Testis (tissue), 2 donors: ENCODE measurements at regions not wholly inside any gene's neighbourhood (a gene's known extent, or its start where the extent isn't known, plus 50 kb on each side); places are given as distances from the start of the nearest gene placed in this dataset.

Source experiments
- POLR2A ChIP-seq: fragments of 450-650 bp; IDR thresholded peaks from one replicate; pipeline ENCODE4 v1.6.1; 2017; ENCODE audit warnings: antibody characterized with exemption, mild to moderate bottlenecking, moderate library complexity
- TF ChIP-seq, protein P1 (sequence below), 3 experiments: fragments of 450-650 bp in 2 of 3; fragments of 200-600 bp in 1 of 3; sonication (generic) in 1 of 3; IDR thresholded peaks; one replicate each; pipeline ENCODE4 v1.5.1; 2016 to 2019; ENCODE audit warnings: antibody characterized with exemption in 3 of 3, mild to moderate bottlenecking in 2 of 3, moderate library complexity in 1 of 3

DNA sequence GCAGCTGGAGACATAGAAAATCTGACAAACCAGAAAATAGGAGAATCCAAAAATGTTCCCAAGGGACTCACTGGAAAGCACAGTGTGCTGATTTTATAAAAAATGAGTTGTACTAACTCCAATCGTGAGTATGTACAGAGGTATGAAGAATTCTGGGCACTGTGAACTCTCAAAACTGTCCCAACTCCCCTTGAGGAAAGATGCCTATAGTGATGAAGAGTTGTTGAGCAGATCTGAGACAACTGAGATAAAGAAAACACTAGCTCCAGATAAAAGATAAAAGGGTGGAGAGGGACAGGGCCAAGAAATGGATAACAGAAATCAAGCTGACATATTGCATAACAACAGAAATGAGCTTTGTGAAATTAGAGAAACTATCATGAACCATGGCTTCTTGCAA lies 481.4 kb downstream of the MAFB start:
- TF ChIP-seq, protein P1, sequence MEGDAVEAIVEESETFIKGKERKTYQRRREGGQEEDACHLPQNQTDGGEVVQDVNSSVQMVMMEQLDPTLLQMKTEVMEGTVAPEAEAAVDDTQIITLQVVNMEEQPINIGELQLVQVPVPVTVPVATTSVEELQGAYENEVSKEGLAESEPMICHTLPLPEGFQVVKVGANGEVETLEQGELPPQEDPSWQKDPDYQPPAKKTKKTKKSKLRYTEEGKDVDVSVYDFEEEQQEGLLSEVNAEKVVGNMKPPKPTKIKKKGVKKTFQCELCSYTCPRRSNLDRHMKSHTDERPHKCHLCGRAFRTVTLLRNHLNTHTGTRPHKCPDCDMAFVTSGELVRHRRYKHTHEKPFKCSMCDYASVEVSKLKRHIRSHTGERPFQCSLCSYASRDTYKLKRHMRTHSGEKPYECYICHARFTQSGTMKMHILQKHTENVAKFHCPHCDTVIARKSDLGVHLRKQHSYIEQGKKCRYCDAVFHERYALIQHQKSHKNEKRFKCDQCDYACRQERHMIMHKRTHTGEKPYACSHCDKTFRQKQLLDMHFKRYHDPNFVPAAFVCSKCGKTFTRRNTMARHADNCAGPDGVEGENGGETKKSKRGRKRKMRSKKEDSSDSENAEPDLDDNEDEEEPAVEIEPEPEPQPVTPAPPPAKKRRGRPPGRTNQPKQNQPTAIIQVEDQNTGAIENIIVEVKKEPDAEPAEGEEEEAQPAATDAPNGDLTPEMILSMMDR (IDR thresholded peaks at IDR 0.05) = no peak
- no peak for TF ChIP-seq POLR2A
